ENCODE measurements at regions not wholly inside any gene's neighbourhood (a gene's known extent, or its start where the extent isn't known, plus 50 kb on each side); places are given as distances from the start of the nearest gene placed in this dataset.
A peak's percentile ranks its signal among the peaks of the same experiment; 100 is the strongest.

DNA sequence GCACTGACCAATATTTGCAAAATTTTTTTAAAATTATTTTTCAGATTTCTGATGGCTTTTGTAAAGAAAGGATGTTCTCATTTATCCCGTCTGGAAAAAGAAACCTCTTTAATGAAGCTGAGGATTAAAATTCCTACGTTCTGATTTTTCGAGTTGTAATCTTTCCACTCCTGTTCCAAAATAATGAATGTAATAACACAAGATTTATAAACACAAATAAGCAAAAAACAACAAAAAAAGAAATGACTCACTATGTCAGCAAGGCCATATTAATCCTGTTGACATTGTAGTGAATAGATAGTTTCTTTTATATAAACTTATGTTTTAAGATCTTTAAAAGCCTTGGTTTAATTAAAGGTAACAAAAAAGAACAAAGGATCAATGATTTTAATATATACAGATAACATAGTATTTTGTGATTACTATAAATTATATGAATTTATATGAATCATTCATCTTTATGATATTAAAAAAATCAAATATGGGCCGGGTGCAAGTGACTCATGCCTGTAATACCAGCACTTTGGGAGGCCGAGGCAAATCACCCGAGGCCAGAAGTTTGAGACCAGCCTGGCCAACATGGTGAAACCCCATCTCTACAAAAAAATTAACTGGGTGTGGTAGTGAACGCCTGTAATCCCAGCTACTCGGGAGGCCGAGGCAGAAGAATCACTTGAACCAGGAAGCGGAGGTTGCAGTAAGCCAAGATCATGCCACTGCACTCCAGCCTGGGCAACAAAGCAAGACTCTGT, 336.6 kb upstream of the DAB2 start:
- no peak overlapping the region for H3K4me3 ChIP-seq (replicated peaks in 1 of 2; ENCODE audit: low read depth in 2 of 2, low read length in 2 of 2)
- DNase-seq (ENCODE audit: low read depth in 2 of 2) = peak in 1 of 2 donors; percentile 48
- TF ChIP-seq, protein P1, sequence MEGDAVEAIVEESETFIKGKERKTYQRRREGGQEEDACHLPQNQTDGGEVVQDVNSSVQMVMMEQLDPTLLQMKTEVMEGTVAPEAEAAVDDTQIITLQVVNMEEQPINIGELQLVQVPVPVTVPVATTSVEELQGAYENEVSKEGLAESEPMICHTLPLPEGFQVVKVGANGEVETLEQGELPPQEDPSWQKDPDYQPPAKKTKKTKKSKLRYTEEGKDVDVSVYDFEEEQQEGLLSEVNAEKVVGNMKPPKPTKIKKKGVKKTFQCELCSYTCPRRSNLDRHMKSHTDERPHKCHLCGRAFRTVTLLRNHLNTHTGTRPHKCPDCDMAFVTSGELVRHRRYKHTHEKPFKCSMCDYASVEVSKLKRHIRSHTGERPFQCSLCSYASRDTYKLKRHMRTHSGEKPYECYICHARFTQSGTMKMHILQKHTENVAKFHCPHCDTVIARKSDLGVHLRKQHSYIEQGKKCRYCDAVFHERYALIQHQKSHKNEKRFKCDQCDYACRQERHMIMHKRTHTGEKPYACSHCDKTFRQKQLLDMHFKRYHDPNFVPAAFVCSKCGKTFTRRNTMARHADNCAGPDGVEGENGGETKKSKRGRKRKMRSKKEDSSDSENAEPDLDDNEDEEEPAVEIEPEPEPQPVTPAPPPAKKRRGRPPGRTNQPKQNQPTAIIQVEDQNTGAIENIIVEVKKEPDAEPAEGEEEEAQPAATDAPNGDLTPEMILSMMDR (IDR thresholded peaks at IDR 0.05; ENCODE audit: low read depth, low read length) = no peak

DNA sequence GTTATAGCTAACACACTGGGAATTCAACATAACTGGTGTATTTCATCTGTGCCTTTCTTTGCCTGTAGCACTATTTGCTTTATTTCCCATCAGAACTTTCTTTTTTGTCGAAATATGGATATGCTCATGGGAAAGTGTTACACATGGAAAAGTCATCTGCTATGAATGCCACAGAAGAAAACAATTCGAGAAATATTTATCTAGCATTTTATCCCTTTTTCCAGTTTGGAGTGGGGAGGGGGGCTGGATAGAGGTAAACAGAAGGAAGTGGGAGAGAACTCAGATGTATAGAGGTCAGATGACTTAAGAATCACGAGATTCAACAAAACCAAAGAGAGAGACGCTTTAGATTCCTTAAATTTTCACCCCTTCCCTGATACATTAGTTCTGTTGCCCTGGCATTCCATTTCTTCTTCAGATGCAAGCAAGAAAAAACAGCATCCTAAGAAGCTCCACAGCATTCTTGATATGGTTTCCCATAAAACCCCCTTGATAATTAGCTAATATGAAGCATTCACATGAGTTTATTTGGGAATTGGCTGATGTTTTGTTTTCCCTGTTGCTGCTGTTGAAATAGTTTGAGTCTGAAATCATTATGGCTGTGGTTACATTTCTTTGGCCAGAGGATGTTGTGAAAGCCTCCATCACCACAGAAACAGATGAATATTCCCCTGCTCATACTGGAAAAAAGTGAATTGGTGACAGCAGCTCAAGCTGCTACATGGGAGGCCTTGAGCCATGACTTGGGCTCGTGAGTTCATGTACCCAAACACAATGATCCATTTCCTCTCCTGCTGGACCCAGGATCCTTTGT, 335.8 kb upstream of the DAB2 start:
- TF ChIP-seq, protein P1 (IDR thresholded peaks at IDR 0.05; ENCODE audit: low read depth, low read length) = no peak
- DNase-seq (ENCODE audit: low read depth in 2 of 2) = peak; percentile 96 to 99
- no peak overlapping the region for H3K4me3 ChIP-seq (replicated peaks in 1 of 2; ENCODE audit: low read depth in 2 of 2, low read length in 2 of 2)

DNA sequence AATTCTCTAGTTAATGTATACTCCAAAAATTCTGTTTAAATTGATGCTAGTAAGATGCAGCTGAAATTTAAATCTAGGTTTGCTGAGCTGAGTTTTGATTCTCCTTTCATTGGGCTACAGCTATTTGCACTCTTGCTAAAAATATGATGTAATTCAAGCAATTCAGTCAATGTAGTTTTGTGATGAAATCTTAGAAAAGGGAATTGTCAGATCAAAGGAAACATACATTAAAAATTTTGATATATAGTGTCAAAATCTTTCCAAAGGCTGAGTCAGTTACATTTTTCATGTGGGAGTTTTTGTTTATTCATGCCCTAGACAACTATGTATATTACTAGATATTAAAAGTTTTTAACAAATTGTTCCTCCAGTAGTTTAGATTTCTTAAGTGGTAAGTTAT, 334.9 kb upstream of the DAB2 start:
- H3K4me3 ChIP-seq (replicated peaks in 1 of 2; ENCODE audit: low read depth in 2 of 2, low read length in 2 of 2) = no peak overlapping the region
- TF ChIP-seq, protein P1 (IDR thresholded peaks at IDR 0.05; ENCODE audit: low read depth, low read length) = no peak
- peak; percentile 10 to 62 for DNase-seq (ENCODE audit: low read depth in 2 of 2)

DNA sequence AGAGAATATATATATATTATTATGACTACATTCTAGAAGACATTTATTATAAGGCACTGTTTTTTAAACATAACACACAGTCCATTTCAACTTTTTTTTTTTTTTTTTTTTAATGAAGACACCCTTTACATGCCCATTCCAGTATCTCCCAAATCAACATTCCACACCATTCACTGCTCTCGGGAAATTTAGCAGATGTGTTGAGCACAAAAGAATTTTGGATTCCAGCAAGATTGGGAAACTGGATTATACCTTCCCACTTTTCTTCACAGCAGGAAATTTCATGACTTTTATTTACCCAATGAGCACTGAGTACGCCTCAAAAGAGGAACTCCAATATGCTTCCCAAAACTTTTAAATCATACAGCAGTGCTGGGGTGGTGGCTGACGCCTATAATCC, 333.6 kb upstream of the DAB2 start:
- DNase-seq (ENCODE audit: low read depth in 2 of 2) = peak in 1 of 2 donors; percentile 15
- TF ChIP-seq, protein P1 (IDR thresholded peaks at IDR 0.05; ENCODE audit: low read depth, low read length) = no peak

DNA sequence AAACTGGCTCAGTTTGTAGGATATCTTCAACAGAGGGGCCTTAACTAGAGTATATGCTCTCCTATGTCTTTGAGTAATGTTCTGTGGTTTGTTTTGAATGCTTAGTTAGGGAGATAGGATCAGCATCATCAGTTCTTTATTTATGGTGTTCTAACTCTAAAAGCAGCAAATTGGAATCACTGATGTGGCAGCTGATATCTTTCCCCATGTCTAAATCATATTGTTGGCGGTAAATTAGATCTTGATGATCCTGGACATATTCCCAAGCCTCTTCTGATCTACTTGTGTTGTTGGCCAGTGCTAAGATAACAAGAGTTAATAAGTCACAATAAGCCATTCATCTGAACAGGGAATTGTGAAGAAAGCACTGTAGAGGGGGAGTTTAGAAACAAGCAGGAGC, 332.4 kb upstream of the DAB2 start:
- peak; percentile 30 to 33 for DNase-seq (ENCODE audit: low read depth in 2 of 2)
- no peak overlapping the region for H3K4me3 ChIP-seq (replicated peaks in 1 of 2; ENCODE audit: low read depth in 2 of 2, low read length in 2 of 2)
- TF ChIP-seq, protein P1 (IDR thresholded peaks at IDR 0.05; ENCODE audit: low read depth, low read length) = no peak

More for the DNA sequence above, 333.6 kb upstream of the DAB2 start:
- H3K4me3 ChIP-seq (replicated peaks in 1 of 2; ENCODE audit: low read depth in 2 of 2, low read length in 2 of 2) = no peak overlapping the region

DNA sequence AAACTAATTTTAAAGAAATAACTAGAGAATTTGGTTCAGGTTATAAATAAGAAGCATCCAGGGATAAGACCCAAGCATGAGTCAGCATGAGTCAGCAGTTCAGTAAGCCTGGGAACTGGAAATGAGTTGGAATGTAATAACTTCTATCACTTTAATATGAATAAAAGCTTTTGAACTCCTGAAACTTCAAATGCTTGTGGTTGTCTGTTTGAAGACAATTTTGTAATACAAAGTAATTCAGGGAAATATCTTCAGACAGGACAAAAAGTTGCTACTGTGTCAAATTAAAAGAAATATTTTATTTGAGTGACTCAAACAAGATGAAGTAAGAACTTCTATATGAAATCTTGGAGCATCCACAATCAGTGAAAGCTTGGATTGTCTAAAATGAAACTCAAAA, 331.2 kb upstream of the DAB2 start:
- no peak overlapping the region for H3K4me3 ChIP-seq (replicated peaks in 1 of 2; ENCODE audit: low read depth in 2 of 2, low read length in 2 of 2)
- TF ChIP-seq, protein P1 (IDR thresholded peaks at IDR 0.05; ENCODE audit: low read depth, low read length) = no peak
- DNase-seq (ENCODE audit: low read depth in 2 of 2) = peak; percentile 89 to 97
